Endothelial cell of umbilical vein (primary cell): ENCODE measurements at regions not wholly inside any gene's neighbourhood (a gene's known extent, or its start where the extent isn't known, plus 50 kb on each side); places are given as distances from the start of the nearest gene placed in this dataset.

ENCODE experiments used
- BruUV-seq: library from RNA; stranded (reverse); fragments of 400-500 nt; replicated peaks from 2 replicates; lab custom pipeline; 2021; lab: Mats Ljungman, UMichigan
- CTCF ChIA-PET: fragments of 300-600, 350-600 bp; sonication (Branson Sonifier 250); formaldehyde crosslinking; loops from one replicate; lab custom pipeline; 2021; ENCODE audit warnings: antibody characterized with exemption, inconsistent platforms; lab: Charles Lee
- POLR2A ChIA-PET: fragments of 300-600, 350-600 bp; sonication (Branson Sonifier 250); formaldehyde crosslinking; loops from one replicate; lab custom pipeline; 2021; ENCODE audit warnings: antibody characterized with exemption, inconsistent platforms; lab: Charles Lee
- DNase-seq: peaks from one replicate; pipeline ENCODE4 v3.0.0-alpha.2; 2011; ENCODE audit warnings: low read depth, low spot score
- FAIRE-seq: peaks from 2 replicates; lab custom pipeline; 2011; peaks lifted over from hg19 to GRCh38; lab: Jason Lieb, UNC
- H2AFZ ChIP-seq: 2 replicates; pipeline ENCODE4 v1.6.0; 2012; ENCODE audit warnings: low read depth, low read length, control low read depth, inconsistent platforms
- H3K27ac ChIP-seq: 2 replicates; pipeline ENCODE4 v1.5.1; 2011; ENCODE audit warnings: low read depth, mild to moderate bottlenecking, control low read depth, low read length, moderate library complexity; ENCODE audit not compliant: insufficient read depth
- H3K27me3 ChIP-seq, 2 experiments: 2 replicates each; pipeline versions ENCODE4 v1.6.0 to v1.6.1; 2011; ENCODE audit warnings: low read length in 2 of 2, mixed read lengths in 1 of 2; ENCODE audit not compliant: control insufficient read depth in 2 of 2, insufficient read depth in 2 of 2
- H3K36me3 ChIP-seq, 2 experiments: 2 replicates in 1 of 2; 3 replicates in 1 of 2; pipeline ENCODE4 v1.5.1; 2011; ENCODE audit warnings: low read length in 2 of 2, mild to moderate bottlenecking in 1 of 2, moderate library complexity in 1 of 2; ENCODE audit not compliant: control insufficient read depth in 2 of 2, insufficient read depth in 2 of 2; ENCODE audit errors: extremely low read depth in 1 of 2
- H3K4me1 ChIP-seq: 3 replicates; pipeline ENCODE4 v1.5.1; 2011; ENCODE audit warnings: mild to moderate bottlenecking, low read length; ENCODE audit not compliant: control insufficient read depth, insufficient read depth; ENCODE audit errors: extremely low read depth
- H3K4me2 ChIP-seq: 2 replicates; pipeline ENCODE4 v1.6.1; 2011; ENCODE audit warnings: low read length, control low read depth, mixed read lengths; ENCODE audit not compliant: insufficient read depth
- H3K4me3 ChIP-seq, 3 experiments: fragments of 200-600 bp in 1 of 3; sonication (generic), shearing (Covaris generic) in 1 of 3; replicated peaks in 1 of 3; 2 replicates each; pipeline ENCODE4 v1.5.1; 2011 to 2016; ENCODE audit warnings: control low read depth in 3 of 3, low read length in 3 of 3, mild to moderate bottlenecking in 2 of 3, inconsistent platforms in 1 of 3, low read depth in 1 of 3, moderate library complexity in 1 of 3; ENCODE audit not compliant: insufficient read depth in 1 of 3
- H3K79me2 ChIP-seq: 2 replicates; pipeline ENCODE4 v1.6.0; 2012; ENCODE audit warnings: low read length, inconsistent platforms; ENCODE audit not compliant: control insufficient read depth, insufficient read depth
- H3K9ac ChIP-seq: replicated peaks from 2 replicates; pipeline ENCODE3; 2011; ENCODE audit warnings: low read length, control low read depth; ENCODE audit not compliant: insufficient read depth; ENCODE audit errors: extremely low read depth
- H3K9me1 ChIP-seq: replicated peaks from 3 replicates; pipeline ENCODE4 v1.6.0; 2011; ENCODE audit warnings: mild to moderate bottlenecking, low read length; ENCODE audit not compliant: control insufficient read depth, insufficient read depth; ENCODE audit errors: extremely low read depth
- H3K9me3 ChIP-seq: replicated peaks from 2 replicates; pipeline ENCODE4 v1.5.1; 2012; ENCODE audit warnings: low read length, inconsistent platforms; ENCODE audit not compliant: control insufficient read depth, insufficient read depth
- H4K20me1 ChIP-seq: replicated peaks from 2 replicates; pipeline ENCODE3; 2011; ENCODE audit warnings: mild to moderate bottlenecking, low read length; ENCODE audit not compliant: control insufficient read depth, insufficient read depth; ENCODE audit errors: extremely low read depth
- CTCF ChIP-seq, 2 donors: IDR thresholded peaks; 1 replicate in 1 of 2; 2 replicates in 1 of 2; pipeline ENCODE4 v1.5.1; 2011; ENCODE audit warnings: low read length in 2 of 2, mild to moderate bottlenecking in 2 of 2, moderate library complexity in 2 of 2, control low read depth in 1 of 2, inconsistent platforms in 1 of 2, low read depth in 1 of 2; ENCODE audit not compliant: insufficient read depth in 1 of 2; ENCODE audit errors: extremely low read depth in 1 of 2
- EZH2 ChIP-seq: IDR thresholded peaks from 2 replicates; pipeline ENCODE4 v1.6.1; 2012; ENCODE audit warnings: borderline replicate concordance, low read depth, mild to moderate bottlenecking, moderate library complexity, low read length, inconsistent platforms; ENCODE audit not compliant: severe bottlenecking
- FOS ChIP-seq: IDR thresholded peaks from 2 replicates; pipeline ENCODE4 v1.6.1; 2011; ENCODE audit warnings: mild to moderate bottlenecking, low read length, moderate library complexity, borderline replicate concordance; ENCODE audit not compliant: insufficient read depth
- GATA2 ChIP-seq: IDR thresholded peaks from 2 replicates; pipeline ENCODE4 v1.7.0; 2011; ENCODE audit warnings: low read depth, mild to moderate bottlenecking, moderate library complexity, mixed read lengths, low read length; ENCODE audit not compliant: insufficient read length, insufficient read depth
- JUN ChIP-seq: IDR thresholded peaks from 2 replicates; pipeline ENCODE4 v1.6.1; 2011; ENCODE audit warnings: borderline replicate concordance, low read depth; ENCODE audit not compliant: insufficient read length, insufficient read depth
- MAX ChIP-seq: IDR thresholded peaks from 2 replicates; pipeline ENCODE4 v1.6.1; 2011; ENCODE audit not compliant: insufficient read depth, insufficient read length
- MYC ChIP-seq: IDR thresholded peaks from one replicate; pipeline ENCODE4 v1.6.1; 2011; ENCODE audit warnings: mild to moderate bottlenecking, low read depth, low read length
- POLR2A ChIP-seq: IDR thresholded peaks from 2 replicates; pipeline ENCODE4 v1.6.1; 2012; ENCODE audit warnings: low read depth, mild to moderate bottlenecking, control low read depth, low read length
- POLR2AphosphoS5 ChIP-seq: IDR thresholded peaks from 2 replicates; pipeline ENCODE4 v1.6.1; 2012; ENCODE audit warnings: low read depth, mild to moderate bottlenecking, control low read depth, low read length, moderate library complexity; ENCODE audit not compliant: insufficient read depth
- dilution Hi-C: fragments of 300-500 bp; cut with MboI; formaldehyde crosslinking; loops from one replicate; pipeline ENCODE4 v1.15.0; 2019; ENCODE audit warnings: low sequenced_read_pairs; ENCODE audit not compliant: extremely low pct_ligation_motif_present
- intact Hi-C: fragments of 100-400 bp; cut with micrococcal nuclease; formaldehyde crosslinking; loops from one replicate; pipeline ENCODE4 v1.10.0; 2022

GRCh38 chr5:142210864-142211412, 102.4 kb downstream of the NDFIP1 start:
- POLR2A ChIA-PET: no interaction called here
- Histone ChIP-seq H3K9me3 (no peaks in the 10 kb centered on the region), H3K27ac (no peak overlapping the region), H3K27me3 (no peaks in the 10 kb centered on the region), H3K36me3 (no peaks in the 10 kb centered on the region), H3K4me3 (no peak overlapping the region), H3K79me2 (no peaks in the 10 kb centered on the region), H3K4me1 (peaks cover 3% of the 10 kb centered on the region), H4K20me1 (no peaks in the 10 kb centered on the region), H2AFZ (no peak overlapping the region), H3K4me2 (no peak overlapping the region), H3K9ac (no peak overlapping the region), H3K9me1 (no peaks in the 10 kb centered on the region)
- FAIRE-seq (no peak), DNase-seq (no peak)
- no TSS peak for BruUV-seq
- intact Hi-C loops: no loop called here
- dilution Hi-C loops: no loop called here
- CTCF ChIA-PET: no interaction called here
- no peak for TF ChIP-seq POLR2A
- no peak for TF ChIP-seq EZH2
- no peak for TF ChIP-seq CTCF (IDR thresholded peaks at IDR 0.05; ENCODE audit: extremely low read depth in 1 of 2, insufficient read depth in 1 of 2, low read depth in 1 of 2, low read length in 2 of 2)
- no peak for TF ChIP-seq MAX
- TF ChIP-seq JUN: no peak
- TF ChIP-seq MYC: no peak
- no peak for TF ChIP-seq FOS
- no peak for TF ChIP-seq GATA2
- no peak for TF ChIP-seq POLR2AphosphoS5
